ENCODE measurements at regions not wholly inside any gene's neighbourhood (a gene's known extent, or its start where the extent isn't known, plus 50 kb on each side); places are given as distances from the start of the nearest gene placed in this dataset.
"Not testable (repeated sequence)": the region's sequence is repeated elsewhere in the genome, so short reads cannot be mapped to it uniquely, and the experiment has no call there.

- POLR2A ChIA-PET; ATAC-seq (replicated peaks in 1 of 4); H3K27ac Mint-ChIP-seq; H3K4me1 Mint-ChIP-seq; H3K4me3 Mint-ChIP-seq; H3K27me3 ChIP-seq (replicated peaks in 1 of 2; ENCODE audit: control insufficient read depth in 2 of 2, extremely low read depth in 1 of 2, insufficient read depth in 2 of 2, low read length in 1 of 2); DNase-seq; H3K9me3 ChIP-seq; H3K27ac ChIP-seq (ENCODE audit: low read length); H3K27me3 Mint-ChIP-seq; H3K36me3 Mint-ChIP-seq; H3K36me3 ChIP-seq (ENCODE audit: control insufficient read depth in 2 of 2, extremely low read depth in 1 of 2, insufficient read depth in 1 of 2, low read length in 1 of 2); H3K4me3 ChIP-seq (ENCODE audit: control insufficient read depth in 1 of 2, extremely low read depth in 1 of 2, low read length in 1 of 2); H3K4me1 ChIP-seq (ENCODE audit: control insufficient read depth in 1 of 2, extremely low read depth in 1 of 2, insufficient read depth in 2 of 2, low read length in 2 of 2): not testable (repeated sequence)
- CTCF ChIA-PET: interaction anchor here in 1 of 2 donors (0.6 kb wide), 1 partner anchor 1095 kb away, joined by 3 read pairs; no protein-coding TSS in a partner anchor
- H3K9me3 Mint-ChIP-seq: peaks cover 25 to 53% (median 44%) of the 10 kb centered on the region in 3 donors
- 84% methylated on average over 15 of the region's 16 CpGs for WGBS (ENCODE audit: insufficient coverage)
Measured at GRCh38 chr6:86872810-86873209, 64.5 kb upstream of the HTR1E start.

GRCh38 chr6:86871681-86872080 is 65.6 kb upstream of the HTR1E start:
- POLR2A ChIA-PET: no interaction called here

GRCh38 chr6:86869500-86869899 is 67.8 kb upstream of the HTR1E start:
- no peaks in the 10 kb centered on the region for H3K27me3 ChIP-seq (replicated peaks in 1 of 2; ENCODE audit: control insufficient read depth in 2 of 2, extremely low read depth in 1 of 2, insufficient read depth in 2 of 2, low read length in 1 of 2)
- H3K4me1 Mint-ChIP-seq: no peaks in the 10 kb centered on the region
- H3K9me3 ChIP-seq: no peaks in the 10 kb centered on the region
- no peak overlapping the region for H3K4me3 Mint-ChIP-seq
- WGBS (ENCODE audit: insufficient coverage): no CpG with 5 or more reads among the region's 1 CpG
- H3K4me3 ChIP-seq (ENCODE audit: control insufficient read depth in 1 of 2, extremely low read depth in 1 of 2, low read length in 1 of 2): no peak overlapping the region
- H3K27me3 Mint-ChIP-seq: no peaks in the 10 kb centered on the region
- no peak overlapping the region for H3K27ac Mint-ChIP-seq
- H3K36me3 Mint-ChIP-seq: no peaks in the 10 kb centered on the region
- H3K36me3 ChIP-seq (ENCODE audit: control insufficient read depth in 2 of 2, extremely low read depth in 1 of 2, insufficient read depth in 1 of 2, low read length in 1 of 2): no peaks in the 10 kb centered on the region
- no peak for ATAC-seq (replicated peaks in 1 of 4)
- ChIA-PET CTCF (no interaction called here), POLR2A (no interaction called here)
- H3K27ac ChIP-seq (ENCODE audit: low read length): no peak overlapping the region
- DNase-seq: no peak
- no peaks in the 10 kb centered on the region for H3K4me1 ChIP-seq (ENCODE audit: control insufficient read depth in 1 of 2, extremely low read depth in 1 of 2, insufficient read depth in 2 of 2, low read length in 2 of 2)
- peaks cover 29 to 47% (median 46%) of the 10 kb centered on the region in 3 donors for H3K9me3 Mint-ChIP-seq

More at GRCh38 chr6:86871681-86872080, 65.6 kb upstream of the HTR1E start:
- no CpG with 5 or more reads among the region's 1 CpG for WGBS (ENCODE audit: insufficient coverage)
- no peak overlapping the region for H3K27ac Mint-ChIP-seq
- no peaks in the 10 kb centered on the region for H3K4me1 ChIP-seq (ENCODE audit: control insufficient read depth in 1 of 2, extremely low read depth in 1 of 2, insufficient read depth in 2 of 2, low read length in 2 of 2)
- H3K9me3 Mint-ChIP-seq: peaks cover 26 to 54% (median 44%) of the 10 kb centered on the region in 3 donors
- no peaks in the 10 kb centered on the region for H3K36me3 ChIP-seq (ENCODE audit: control insufficient read depth in 2 of 2, extremely low read depth in 1 of 2, insufficient read depth in 1 of 2, low read length in 1 of 2)
- H3K4me3 ChIP-seq (ENCODE audit: control insufficient read depth in 1 of 2, extremely low read depth in 1 of 2, low read length in 1 of 2): no peak overlapping the region
- H3K9me3 ChIP-seq: no peaks in the 10 kb centered on the region
- no peaks in the 10 kb centered on the region for H3K27me3 ChIP-seq (replicated peaks in 1 of 2; ENCODE audit: control insufficient read depth in 2 of 2, extremely low read depth in 1 of 2, insufficient read depth in 2 of 2, low read length in 1 of 2)
- DNase-seq (no peak), ATAC-seq (replicated peaks in 1 of 4) (no peak)
- H3K27me3 Mint-ChIP-seq: no peaks in the 10 kb centered on the region
- H3K36me3 Mint-ChIP-seq: no peaks in the 10 kb centered on the region
- no peak overlapping the region for H3K4me3 Mint-ChIP-seq
- CTCF ChIA-PET: no interaction called here
- H3K4me1 Mint-ChIP-seq: no peaks in the 10 kb centered on the region
- H3K27ac ChIP-seq (ENCODE audit: low read length): no peak overlapping the region

GRCh38 chr6:86859513-86859912 is 77.8 kb upstream of the HTR1E start:
- H3K4me1 ChIP-seq (ENCODE audit: control insufficient read depth in 1 of 2, extremely low read depth in 1 of 2, insufficient read depth in 2 of 2, low read length in 2 of 2): no peaks in the 10 kb centered on the region
- no peak overlapping the region for H3K27ac Mint-ChIP-seq
- no peak overlapping the region for H3K4me3 Mint-ChIP-seq
- peaks cover 0 to 4% (median 0%) of the 10 kb centered on the region in 3 donors for H3K9me3 Mint-ChIP-seq
- DNase-seq (no peak), ATAC-seq (replicated peaks in 1 of 4) (no peak)
- H3K4me1 Mint-ChIP-seq: no peaks in the 10 kb centered on the region
- ChIA-PET CTCF (no interaction called here), POLR2A (no interaction called here)
- no peaks in the 10 kb centered on the region for H3K36me3 Mint-ChIP-seq
- H3K27me3 ChIP-seq (replicated peaks in 1 of 2; ENCODE audit: control insufficient read depth in 2 of 2, extremely low read depth in 1 of 2, insufficient read depth in 2 of 2, low read length in 1 of 2): no peaks in the 10 kb centered on the region
- no peak overlapping the region for H3K27ac ChIP-seq (ENCODE audit: low read length)
- no peak overlapping the region for H3K4me3 ChIP-seq (ENCODE audit: control insufficient read depth in 1 of 2, extremely low read depth in 1 of 2, low read length in 1 of 2)
- no peaks in the 10 kb centered on the region for H3K9me3 ChIP-seq
- H3K36me3 ChIP-seq (ENCODE audit: control insufficient read depth in 2 of 2, extremely low read depth in 1 of 2, insufficient read depth in 1 of 2, low read length in 1 of 2): no peaks in the 10 kb centered on the region
- H3K27me3 Mint-ChIP-seq: no peaks in the 10 kb centered on the region

GRCh38 chr6:86858970-86859369 is 78.4 kb upstream of the HTR1E start:
- ATAC-seq (replicated peaks in 1 of 4): no peak
- CTCF ChIA-PET: no interaction called here
- H3K4me3 ChIP-seq (ENCODE audit: control insufficient read depth in 1 of 2, extremely low read depth in 1 of 2, low read length in 1 of 2): no peak overlapping the region

GRCh38 chr6:86857783-86858182 is 79.5 kb upstream of the HTR1E start:
- ATAC-seq (replicated peaks in 1 of 4): no peak
- no peak overlapping the region for H3K4me3 Mint-ChIP-seq
- Histone ChIP-seq H3K4me3 (ENCODE audit: control insufficient read depth in 1 of 2, extremely low read depth in 1 of 2, low read length in 1 of 2) (no peak overlapping the region), H3K27me3 (replicated peaks in 1 of 2; ENCODE audit: control insufficient read depth in 2 of 2, extremely low read depth in 1 of 2, insufficient read depth in 2 of 2, low read length in 1 of 2) (no peaks in the 10 kb centered on the region), H3K27ac (ENCODE audit: low read length) (no peak overlapping the region), H3K9me3 (no peaks in the 10 kb centered on the region), H3K36me3 (ENCODE audit: control insufficient read depth in 2 of 2, extremely low read depth in 1 of 2, insufficient read depth in 1 of 2, low read length in 1 of 2) (no peaks in the 10 kb centered on the region), H3K4me1 (ENCODE audit: control insufficient read depth in 1 of 2, extremely low read depth in 1 of 2, insufficient read depth in 2 of 2, low read length in 2 of 2) (no peaks in the 10 kb centered on the region)
- H3K36me3 Mint-ChIP-seq: no peaks in the 10 kb centered on the region
- ChIA-PET POLR2A (no interaction called here), CTCF (interaction anchor here in 1 of 2 donors (0.8 kb wide), 1 partner anchor 1505 kb away, joined by 3 read pairs; no protein-coding TSS in a partner anchor)
- peaks cover 0 to 4% (median 0%) of the 10 kb centered on the region in 3 donors for H3K9me3 Mint-ChIP-seq
- 79% methylated on average over 2 of the region's 2 CpGs for WGBS (ENCODE audit: insufficient coverage)
- H3K27ac Mint-ChIP-seq: no peak overlapping the region
- no peaks in the 10 kb centered on the region for H3K4me1 Mint-ChIP-seq
- H3K27me3 Mint-ChIP-seq: no peaks in the 10 kb centered on the region
- DNase-seq: no peak

More at GRCh38 chr6:86858970-86859369, 78.4 kb upstream of the HTR1E start:
- Mint-ChIP-seq H3K27me3 (no peaks in the 10 kb centered on the region), H3K9me3 (peaks cover 0 to 4% (median 0%) of the 10 kb centered on the region in 3 donors), H3K27ac (no peak overlapping the region), H3K4me3 (no peak overlapping the region), H3K4me1 (no peaks in the 10 kb centered on the region), H3K36me3 (no peaks in the 10 kb centered on the region)
- Histone ChIP-seq H3K9me3 (no peaks in the 10 kb centered on the region), H3K36me3 (ENCODE audit: control insufficient read depth in 2 of 2, extremely low read depth in 1 of 2, insufficient read depth in 1 of 2, low read length in 1 of 2) (no peaks in the 10 kb centered on the region), H3K27me3 (replicated peaks in 1 of 2; ENCODE audit: control insufficient read depth in 2 of 2, extremely low read depth in 1 of 2, insufficient read depth in 2 of 2, low read length in 1 of 2) (no peaks in the 10 kb centered on the region), H3K4me1 (ENCODE audit: control insufficient read depth in 1 of 2, extremely low read depth in 1 of 2, insufficient read depth in 2 of 2, low read length in 2 of 2) (no peaks in the 10 kb centered on the region), H3K27ac (ENCODE audit: low read length) (no peak overlapping the region)
- 85% methylated on average over 3 of the region's 3 CpGs for WGBS (ENCODE audit: insufficient coverage)
- DNase-seq: no peak
- POLR2A ChIA-PET: no interaction called here

- Mint-ChIP-seq H3K4me1 (no peaks in the 10 kb centered on the region), H3K27ac (no peak overlapping the region), H3K36me3 (no peaks in the 10 kb centered on the region), H3K4me3 (no peak overlapping the region), H3K27me3 (no peaks in the 10 kb centered on the region), H3K9me3 (peaks cover 0 to 4% (median 0%) of the 10 kb centered on the region in 3 donors)
- Histone ChIP-seq H3K4me1 (ENCODE audit: control insufficient read depth in 1 of 2, extremely low read depth in 1 of 2, insufficient read depth in 2 of 2, low read length in 2 of 2) (no peaks in the 10 kb centered on the region), H3K27me3 (replicated peaks in 1 of 2; ENCODE audit: control insufficient read depth in 2 of 2, extremely low read depth in 1 of 2, insufficient read depth in 2 of 2, low read length in 1 of 2) (no peaks in the 10 kb centered on the region), H3K9me3 (no peaks in the 10 kb centered on the region), H3K36me3 (ENCODE audit: control insufficient read depth in 2 of 2, extremely low read depth in 1 of 2, insufficient read depth in 1 of 2, low read length in 1 of 2) (no peaks in the 10 kb centered on the region), H3K27ac (ENCODE audit: low read length) (no peak overlapping the region), H3K4me3 (ENCODE audit: control insufficient read depth in 1 of 2, extremely low read depth in 1 of 2, low read length in 1 of 2) (no peak overlapping the region)
- DNase-seq (peak in 3 of 35 experiments; percentile 0 to 15 (median 3)), ATAC-seq (replicated peaks in 1 of 4) (no peak)
- ChIA-PET POLR2A (no interaction called here), CTCF (interaction anchor here in 1 of 2 donors (0.8 kb wide), 1 partner anchor 1505 kb away, joined by 3 read pairs; no protein-coding TSS in a partner anchor)
- WGBS (ENCODE audit: insufficient coverage): 38% methylated on average over 2 of the region's 3 CpGs
Measured at GRCh38 chr6:86856937-86857563, 80.3 kb upstream of the HTR1E start.
